OCI-LY7 (cell line): ENCODE measurements at regions not wholly inside any gene's neighbourhood (a gene's known extent, or its start where the extent isn't known, plus 50 kb on each side); places are given as distances from the start of the nearest gene placed in this dataset.

Experiments used
- EZH2phosphoT487 ChIP-seq: fragments of 200-600 bp; sonication (generic); IDR thresholded peaks from 2 replicates; pipeline ENCODE4 v1.6.1; 2018; ENCODE audit warnings: low read depth, borderline replicate concordance, mild to moderate bottlenecking, mixed run types, antibody characterized with exemption, low read length, moderate library complexity, mixed read lengths
- TF ChIP-seq, protein P1 (sequence below): fragments of 200-600 bp; sonication (generic); conservative IDR thresholded peaks from 2 replicates; pipeline ENCODE4 v1.5.1; 2014; ENCODE audit warnings: mild to moderate bottlenecking, antibody characterized with exemption, low read length, moderate library complexity, mixed read lengths

DNA sequence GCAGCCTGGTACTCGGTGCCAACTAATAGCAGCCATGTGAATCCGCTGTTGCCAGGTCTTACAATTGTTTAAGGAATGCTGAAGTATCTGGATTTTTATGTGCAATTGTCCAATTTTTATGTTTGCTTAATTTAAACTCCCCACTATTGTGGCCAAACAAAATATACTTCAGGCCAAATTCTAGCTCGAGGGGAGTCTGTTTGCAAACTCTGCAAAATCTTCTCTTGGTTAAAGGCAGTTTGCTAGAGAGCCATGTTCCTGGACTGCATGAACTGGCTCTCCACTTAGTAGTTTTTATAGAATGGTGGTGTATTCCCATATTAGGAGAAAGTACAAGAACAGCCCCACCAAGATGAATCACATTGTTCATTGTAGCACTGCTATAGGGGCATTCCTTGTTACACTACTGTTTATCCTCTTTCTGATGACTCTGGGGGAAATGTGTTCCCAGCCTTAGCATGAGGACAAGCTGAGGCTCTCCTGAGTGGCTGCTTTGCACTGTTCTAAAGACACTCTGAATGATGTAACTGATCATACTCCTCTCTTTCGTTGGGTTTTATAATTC lies 178.0 kb upstream of the GLI3 start:
- TF ChIP-seq, protein P1, sequence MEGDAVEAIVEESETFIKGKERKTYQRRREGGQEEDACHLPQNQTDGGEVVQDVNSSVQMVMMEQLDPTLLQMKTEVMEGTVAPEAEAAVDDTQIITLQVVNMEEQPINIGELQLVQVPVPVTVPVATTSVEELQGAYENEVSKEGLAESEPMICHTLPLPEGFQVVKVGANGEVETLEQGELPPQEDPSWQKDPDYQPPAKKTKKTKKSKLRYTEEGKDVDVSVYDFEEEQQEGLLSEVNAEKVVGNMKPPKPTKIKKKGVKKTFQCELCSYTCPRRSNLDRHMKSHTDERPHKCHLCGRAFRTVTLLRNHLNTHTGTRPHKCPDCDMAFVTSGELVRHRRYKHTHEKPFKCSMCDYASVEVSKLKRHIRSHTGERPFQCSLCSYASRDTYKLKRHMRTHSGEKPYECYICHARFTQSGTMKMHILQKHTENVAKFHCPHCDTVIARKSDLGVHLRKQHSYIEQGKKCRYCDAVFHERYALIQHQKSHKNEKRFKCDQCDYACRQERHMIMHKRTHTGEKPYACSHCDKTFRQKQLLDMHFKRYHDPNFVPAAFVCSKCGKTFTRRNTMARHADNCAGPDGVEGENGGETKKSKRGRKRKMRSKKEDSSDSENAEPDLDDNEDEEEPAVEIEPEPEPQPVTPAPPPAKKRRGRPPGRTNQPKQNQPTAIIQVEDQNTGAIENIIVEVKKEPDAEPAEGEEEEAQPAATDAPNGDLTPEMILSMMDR, result no peak
- no peak for TF ChIP-seq EZH2phosphoT487
